SK-N-SH (cell line): ENCODE measurements at regions not wholly inside any gene's neighbourhood (a gene's known extent, or its start where the extent isn't known, plus 50 kb on each side); places are given as distances from the start of the nearest gene placed in this dataset.

Source experiments
- CHD2 ChIP-seq: fragments of 150-350 bp; IDR thresholded peaks from 2 replicates; pipeline ENCODE4 v1.6.1; 2018; ENCODE audit warnings: low read length; ENCODE audit not compliant: partially characterized antibody
- EP300 ChIP-seq, 2 experiments: IDR thresholded peaks; 2 replicates each; pipeline versions ENCODE4 v1.4.0 to v1.6.1; 2012; ENCODE audit warnings: borderline replicate concordance in 1 of 2, low read depth in 1 of 2, low read length in 1 of 2
- GATA2 ChIP-seq: sonication (generic); formaldehyde crosslinking; IDR thresholded peaks from 2 replicates; pipeline ENCODE4 v1.5.0; 2020; ENCODE audit warnings: mild to moderate bottlenecking, missing genetic modification reagents
- JUND ChIP-seq: IDR thresholded peaks from 2 replicates; pipeline ENCODE4 v1.4.0; 2012
- RCOR1 ChIP-seq: fragments of 150-350 bp; IDR thresholded peaks from 2 replicates; pipeline ENCODE4 v1.6.1; 2017; ENCODE audit warnings: antibody characterized with exemption, low read length
- SIN3A ChIP-seq: IDR thresholded peaks from 2 replicates; pipeline ENCODE4 v1.6.1; 2012; ENCODE audit warnings: low read depth, mild to moderate bottlenecking, low read length, moderate library complexity, borderline replicate concordance
- TAF1 ChIP-seq: IDR thresholded peaks from 2 replicates; pipeline ENCODE4 v1.6.1; 2012; ENCODE audit warnings: low read depth, mild to moderate bottlenecking, low read length, moderate library complexity, borderline replicate concordance
- TEAD4 ChIP-seq: IDR thresholded peaks from 2 replicates; pipeline ENCODE4 v1.4.0; 2012; ENCODE audit warnings: mild to moderate bottlenecking, borderline replicate concordance; ENCODE audit not compliant: insufficient read depth
- TF ChIP-seq, protein P1 (sequence below): fragments of 200-600 bp; sonication (generic); IDR thresholded peaks from 2 replicates; pipeline ENCODE4 v1.6.1; 2017; ENCODE audit warnings: antibody characterized with exemption, mild to moderate bottlenecking, moderate library complexity
- TF ChIP-seq, protein P2 (sequence below): IDR thresholded peaks from 2 replicates; pipeline ENCODE4 v1.4.0; 2012; ENCODE audit warnings: low read depth, borderline replicate concordance
- TF ChIP-seq, protein P3 (sequence below): fragments of 150-350 bp; IDR thresholded peaks from 2 replicates; pipeline ENCODE4 v1.6.1; 2017; ENCODE audit warnings: antibody characterized with exemption, low read length, low read depth, borderline replicate concordance

DNA sequence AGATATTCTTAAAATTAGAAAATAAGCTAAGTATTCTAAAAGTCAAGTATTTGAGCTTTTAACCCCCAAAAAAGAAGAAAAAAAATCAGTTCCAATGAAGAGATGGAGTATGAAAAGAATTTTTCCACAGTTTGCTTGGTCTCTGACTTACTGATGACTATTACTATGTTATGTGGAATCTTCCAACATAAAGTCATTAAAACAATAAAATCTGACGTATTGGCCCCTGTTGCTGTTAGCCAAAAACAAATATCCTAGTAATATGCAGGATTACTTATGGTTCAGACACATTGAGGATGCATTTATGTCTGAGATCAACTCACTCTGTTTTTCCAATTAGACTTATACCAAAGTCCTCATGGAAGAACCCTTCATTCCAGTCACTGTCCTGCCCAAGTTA lies 517.2 kb upstream of the ADGRL3 start:
- TF ChIP-seq, protein P1, sequence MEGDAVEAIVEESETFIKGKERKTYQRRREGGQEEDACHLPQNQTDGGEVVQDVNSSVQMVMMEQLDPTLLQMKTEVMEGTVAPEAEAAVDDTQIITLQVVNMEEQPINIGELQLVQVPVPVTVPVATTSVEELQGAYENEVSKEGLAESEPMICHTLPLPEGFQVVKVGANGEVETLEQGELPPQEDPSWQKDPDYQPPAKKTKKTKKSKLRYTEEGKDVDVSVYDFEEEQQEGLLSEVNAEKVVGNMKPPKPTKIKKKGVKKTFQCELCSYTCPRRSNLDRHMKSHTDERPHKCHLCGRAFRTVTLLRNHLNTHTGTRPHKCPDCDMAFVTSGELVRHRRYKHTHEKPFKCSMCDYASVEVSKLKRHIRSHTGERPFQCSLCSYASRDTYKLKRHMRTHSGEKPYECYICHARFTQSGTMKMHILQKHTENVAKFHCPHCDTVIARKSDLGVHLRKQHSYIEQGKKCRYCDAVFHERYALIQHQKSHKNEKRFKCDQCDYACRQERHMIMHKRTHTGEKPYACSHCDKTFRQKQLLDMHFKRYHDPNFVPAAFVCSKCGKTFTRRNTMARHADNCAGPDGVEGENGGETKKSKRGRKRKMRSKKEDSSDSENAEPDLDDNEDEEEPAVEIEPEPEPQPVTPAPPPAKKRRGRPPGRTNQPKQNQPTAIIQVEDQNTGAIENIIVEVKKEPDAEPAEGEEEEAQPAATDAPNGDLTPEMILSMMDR, result no peak
- no peak for TF ChIP-seq SIN3A
- TF ChIP-seq JUND, result no peak
- no peak for TF ChIP-seq CHD2
- no peak for TF ChIP-seq RCOR1
- TF ChIP-seq EP300 (IDR thresholded peaks at IDR 0.05; ENCODE audit: borderline replicate concordance in 1 of 2, low read depth in 1 of 2, low read length in 1 of 2), result peak in 1 of 2 experiments; percentile 9; a peak in 1 of 4 replicates
- TF ChIP-seq TEAD4, result no peak
- TF ChIP-seq, protein P2, sequence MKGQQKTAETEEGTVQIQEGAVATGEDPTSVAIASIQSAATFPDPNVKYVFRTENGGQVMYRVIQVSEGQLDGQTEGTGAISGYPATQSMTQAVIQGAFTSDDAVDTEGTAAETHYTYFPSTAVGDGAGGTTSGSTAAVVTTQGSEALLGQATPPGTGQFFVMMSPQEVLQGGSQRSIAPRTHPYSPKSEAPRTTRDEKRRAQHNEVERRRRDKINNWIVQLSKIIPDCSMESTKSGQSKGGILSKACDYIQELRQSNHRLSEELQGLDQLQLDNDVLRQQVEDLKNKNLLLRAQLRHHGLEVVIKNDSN, result no peak
- no peak for TF ChIP-seq GATA2 (CRISPR knock-in tag)
- TF ChIP-seq, protein P3, sequence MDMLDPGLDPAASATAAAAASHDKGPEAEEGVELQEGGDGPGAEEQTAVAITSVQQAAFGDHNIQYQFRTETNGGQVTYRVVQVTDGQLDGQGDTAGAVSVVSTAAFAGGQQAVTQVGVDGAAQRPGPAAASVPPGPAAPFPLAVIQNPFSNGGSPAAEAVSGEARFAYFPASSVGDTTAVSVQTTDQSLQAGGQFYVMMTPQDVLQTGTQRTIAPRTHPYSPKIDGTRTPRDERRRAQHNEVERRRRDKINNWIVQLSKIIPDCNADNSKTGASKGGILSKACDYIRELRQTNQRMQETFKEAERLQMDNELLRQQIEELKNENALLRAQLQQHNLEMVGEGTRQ, result no peak
- no peak for TF ChIP-seq TAF1
